DOHH2 (cell line): ENCODE measurements at regions not wholly inside any gene's neighbourhood (a gene's known extent, or its start where the extent isn't known, plus 50 kb on each side); places are given as distances from the start of the nearest gene placed in this dataset.

Source experiments
- H3F3A ChIP-seq: fragments of 200-600 bp; sonication (generic), shearing (Covaris generic); 2 replicates; pipeline ENCODE4 v1.6.0; 2016; ENCODE audit warnings: antibody characterized with exemption, mild to moderate bottlenecking; ENCODE audit not compliant: control insufficient read depth, insufficient read depth
- H3K27ac ChIP-seq: fragments of 200-600 bp; sonication (generic); 2 replicates; pipeline ENCODE4 v1.5.1; 2014; ENCODE audit warnings: low read depth, mild to moderate bottlenecking, low read length, moderate library complexity
- H3K27me3 ChIP-seq: fragments of 200-600 bp; sonication (generic); 2 replicates; pipeline ENCODE4 v1.6.1; 2014; ENCODE audit warnings: mild to moderate bottlenecking, low read length, mixed read lengths; ENCODE audit not compliant: control insufficient read depth
- H3K36me3 ChIP-seq: fragments of 200-600 bp; sonication (generic); 2 replicates; pipeline ENCODE4 v1.6.1; 2014; ENCODE audit warnings: mild to moderate bottlenecking, low read length, moderate library complexity, mixed read lengths; ENCODE audit not compliant: control insufficient read depth
- H3K4me1 ChIP-seq: fragments of 200-600 bp; sonication (generic); 2 replicates; pipeline ENCODE4 v1.6.1; 2014; ENCODE audit warnings: mild to moderate bottlenecking, low read length, mixed read lengths; ENCODE audit not compliant: control insufficient read depth
- H3K4me2 ChIP-seq: fragments of 200-600 bp; sonication (generic); 2 replicates; pipeline ENCODE4 v1.6.0; 2014; ENCODE audit warnings: mild to moderate bottlenecking, low read length, moderate library complexity
- H3K4me3 ChIP-seq: fragments of 200-600 bp; sonication (generic); 2 replicates; pipeline ENCODE4 v1.5.1; 2014; ENCODE audit warnings: mild to moderate bottlenecking, low read length, mixed read lengths
- H3K79me2 ChIP-seq: fragments of 200-600 bp; sonication (generic); 2 replicates; pipeline ENCODE4 v1.6.1; 2014; ENCODE audit warnings: mild to moderate bottlenecking, low read length, mixed read lengths; ENCODE audit not compliant: control insufficient read depth
- H3K9me2 ChIP-seq: fragments of 200-600 bp; sonication (generic); replicated peaks from 2 replicates; pipeline ENCODE4 v1.6.1; 2014; ENCODE audit warnings: mild to moderate bottlenecking, low read length, mixed read lengths; ENCODE audit not compliant: control insufficient read depth
- H3K9me3 ChIP-seq: fragments of 200-600 bp; sonication (generic); 2 replicates; pipeline ENCODE4 v1.6.1; 2014; ENCODE audit warnings: antibody characterized with exemption, low read length, mixed read lengths; ENCODE audit not compliant: control insufficient read depth, insufficient read depth
- H4K20me1 ChIP-seq: fragments of 200-600 bp; sonication (generic); 2 replicates; pipeline ENCODE4 v1.6.0; 2014; ENCODE audit warnings: low read depth, mild to moderate bottlenecking, antibody characterized with exemption, low read length, moderate library complexity; ENCODE audit not compliant: control insufficient read depth, insufficient read depth
- CTCF ChIP-seq: fragments of 200-600 bp; sonication (generic); IDR thresholded peaks from one replicate; pipeline ENCODE4 v1.5.1; 2014; ENCODE audit warnings: antibody characterized with exemption, mild to moderate bottlenecking, low read depth, low read length; ENCODE audit not compliant: poor library complexity, severe bottlenecking
- EZH2phosphoT487 ChIP-seq: fragments of 200-600 bp; sonication (generic); IDR thresholded peaks from 2 replicates; pipeline ENCODE4 v1.6.1; 2017; ENCODE audit warnings: borderline replicate concordance, mild to moderate bottlenecking, antibody characterized with exemption, low read length, moderate library complexity, mixed read lengths

GRCh38 chr1:199580300-199580699, 447.2 kb upstream of the NR5A2 start:
- Histone ChIP-seq H3K27me3 (no peaks in the 10 kb centered on the region), H3K9me3 (no peaks in the 10 kb centered on the region), H3K9me2 (no peaks in the 10 kb centered on the region), H3K4me1 (no peaks in the 10 kb centered on the region; the same call in 1 of the 2 replicates), H3F3A (no peaks in the 10 kb centered on the region), H3K4me2 (no peak overlapping the region), H3K79me2 (no peaks in the 10 kb centered on the region), H3K27ac (no peak overlapping the region), H3K4me3 (no peak overlapping the region), H4K20me1 (no peaks in the 10 kb centered on the region), H3K36me3 (no peaks in the 10 kb centered on the region)
- TF ChIP-seq CTCF, result no peak

GRCh38 chr1:199585392-199585791, 442.1 kb upstream of the NR5A2 start:
- no peaks in the 10 kb centered on the region; the same call in 1 of the 2 replicates for H3K4me1 ChIP-seq
- H3K9me2 ChIP-seq, result no peaks in the 10 kb centered on the region
- H3K9me3 ChIP-seq, result no peaks in the 10 kb centered on the region
- no peaks in the 10 kb centered on the region for H3K79me2 ChIP-seq
- H3K4me2 ChIP-seq, result no peak overlapping the region
- no peak overlapping the region for H3K4me3 ChIP-seq
- TF ChIP-seq EZH2phosphoT487 (no peak), CTCF (no peak)
- H4K20me1 ChIP-seq, result no peaks in the 10 kb centered on the region
- no peaks in the 10 kb centered on the region for H3K36me3 ChIP-seq
- no peaks in the 10 kb centered on the region for H3K27me3 ChIP-seq
- H3F3A ChIP-seq, result no peaks in the 10 kb centered on the region
- no peak overlapping the region for H3K27ac ChIP-seq

GRCh38 chr1:199590708-199591107, 436.8 kb upstream of the NR5A2 start:
- H3K4me3 ChIP-seq, result no peak overlapping the region
- H3K27me3 ChIP-seq, result no peaks in the 10 kb centered on the region
- H3K79me2 ChIP-seq, result no peaks in the 10 kb centered on the region
- no peak overlapping the region for H3K27ac ChIP-seq
- TF ChIP-seq CTCF (no peak), EZH2phosphoT487 (no peak)
- H4K20me1 ChIP-seq, result no peaks in the 10 kb centered on the region
- H3F3A ChIP-seq, result no peaks in the 10 kb centered on the region
- H3K4me1 ChIP-seq, result no peaks in the 10 kb centered on the region
- H3K4me2 ChIP-seq, result no peak overlapping the region
- no peaks in the 10 kb centered on the region for H3K9me3 ChIP-seq
- no peaks in the 10 kb centered on the region for H3K36me3 ChIP-seq
- H3K9me2 ChIP-seq, result no peaks in the 10 kb centered on the region

GRCh38 chr1:199591468-199591867, 436.0 kb upstream of the NR5A2 start:
- H3K79me2 ChIP-seq, result no peaks in the 10 kb centered on the region
- no peak overlapping the region for H3K4me3 ChIP-seq
- TF ChIP-seq CTCF, result no peak
- TF ChIP-seq EZH2phosphoT487, result no peak

More at GRCh38 chr1:199591468-199591867, 436.0 kb upstream of the NR5A2 start:
- Histone ChIP-seq H4K20me1 (no peaks in the 10 kb centered on the region), H3F3A (no peaks in the 10 kb centered on the region), H3K4me1 (no peaks in the 10 kb centered on the region), H3K4me2 (no peak overlapping the region), H3K9me2 (no peaks in the 10 kb centered on the region), H3K27ac (no peak overlapping the region), H3K27me3 (no peaks in the 10 kb centered on the region), H3K9me3 (no peaks in the 10 kb centered on the region; the same call in 1 of the 2 replicates), H3K36me3 (no peaks in the 10 kb centered on the region)
